Activated CD4-positive, CD25-positive, alpha-beta regulatory T cell treated with anti-CD3 and anti-CD28 coated beads, Interleukin-2, amount 50 U/mL, for 24 hours (primary cell): ENCODE measurements at regions not wholly inside any gene's neighbourhood (a gene's known extent, or its start where the extent isn't known, plus 50 kb on each side); places are given as distances from the start of the nearest gene placed in this dataset.

Source experiments
- ATAC-seq, 2 donors: fragments of 150-1000 bp; cut with Tn5 transposase; one replicate each; pipeline ENCODE4 v1.10.0; 2021; ENCODE audit warnings: mild to moderate bottlenecking in 1 of 2, moderate library complexity in 1 of 2

- ATAC-seq: no peak
These were observed 1161.5 kb downstream of the PCDH9 start for GRCh38 chr13:66068683-66069082.

GRCh38 chr13:66048888-66049287 is 1181.2 kb downstream of the PCDH9 start:
- no peak for ATAC-seq

GRCh38 chr13:66040506-66040905 is 1189.6 kb downstream of the PCDH9 start:
- no peak for ATAC-seq

GRCh38 chr13:66037096-66037495 is 1193.0 kb downstream of the PCDH9 start:
- no peak for ATAC-seq

GRCh38 chr13:66036636-66037035 is 1193.5 kb downstream of the PCDH9 start:
- ATAC-seq: no peak

GRCh38 chr13:66036024-66036614 is 1194.0 kb downstream of the PCDH9 start:
- ATAC-seq: no peak

- ATAC-seq: no peak
These were observed 1196.2 kb downstream of the PCDH9 start for GRCh38 chr13:66033924-66034323.

GRCh38 chr13:66021846-66022245 is 1208.3 kb downstream of the PCDH9 start:
- ATAC-seq: no peak

GRCh38 chr13:66014771-66015170 is 1215.4 kb downstream of the PCDH9 start:
- ATAC-seq: no peak

GRCh38 chr13:66009241-66009640 is 1220.9 kb downstream of the PCDH9 start:
- ATAC-seq: no peak

- ATAC-seq: no peak
These were observed 1226.6 kb downstream of the PCDH9 start for GRCh38 chr13:66003558-66003957.

- ATAC-seq: no peak
These were observed 1229.0 kb downstream of the PCDH9 start for GRCh38 chr13:66001140-66001539.

GRCh38 chr13:65999411-65999810 is 1230.7 kb downstream of the PCDH9 start:
- no peak for ATAC-seq

GRCh38 chr13:65990684-65991083 is 1239.5 kb downstream of the PCDH9 start:
- ATAC-seq: no peak

- no peak for ATAC-seq
These were observed 1244.5 kb downstream of the PCDH9 start for GRCh38 chr13:65985612-65986011.

GRCh38 chr13:65977525-65977924 is 1252.6 kb downstream of the PCDH9 start:
- no peak for ATAC-seq

- no peak for ATAC-seq
These were observed 1258.6 kb downstream of the PCDH9 start for GRCh38 chr13:65971541-65971940.

- ATAC-seq: no peak
These were observed 1263.1 kb downstream of the PCDH9 start for GRCh38 chr13:65966991-65967451.

- ATAC-seq: no peak
These were observed 1264.6 kb downstream of the PCDH9 start for GRCh38 chr13:65965501-65965900.

GRCh38 chr13:65964672-65965071 is 1265.5 kb downstream of the PCDH9 start:
- ATAC-seq: no peak

GRCh38 chr13:65959305-65959704 is 1270.8 kb downstream of the PCDH9 start:
- ATAC-seq: no peak

GRCh38 chr13:65946387-65946786 is 1283.7 kb downstream of the PCDH9 start:
- ATAC-seq: no peak

- no peak for ATAC-seq
These were observed 1286.4 kb downstream of the PCDH9 start for GRCh38 chr13:65943708-65944107.

GRCh38 chr13:65943024-65943423 is 1287.1 kb downstream of the PCDH9 start:
- ATAC-seq: no peak

- no peak for ATAC-seq
These were observed 1289.4 kb downstream of the PCDH9 start for GRCh38 chr13:65940720-65941119.
